Midbrain (tissue), 1 donor: ENCODE measurements at regions not wholly inside any gene's neighbourhood (a gene's known extent, or its start where the extent isn't known, plus 50 kb on each side); places are given as distances from the start of the nearest gene placed in this dataset.

ENCODE experiments used
- DNase-seq: peaks from one replicate; lab custom pipeline; 2025; lab: John Stamatoyannopoulos, UW

- no peak for DNase-seq
Observed at GRCh38 chr15:94177112-94177511, 54.2 kb upstream of the MCTP2 start.

GRCh38 chr15:94175420-94175819 lies 55.9 kb upstream of the MCTP2 start:
- DNase-seq: no peak

- DNase-seq: no peak
Observed at GRCh38 chr15:94174399-94174802, 57.0 kb upstream of the MCTP2 start.

GRCh38 chr15:94168250-94168649 lies 63.1 kb upstream of the MCTP2 start:
- no peak for DNase-seq

GRCh38 chr15:94164971-94165370 lies 66.4 kb upstream of the MCTP2 start:
- DNase-seq: no peak

GRCh38 chr15:94164202-94164807 lies 67.1 kb upstream of the MCTP2 start:
- DNase-seq: peak; percentile 41

- DNase-seq: no peak
Observed at GRCh38 chr15:94162939-94163338, 68.4 kb upstream of the MCTP2 start.

GRCh38 chr15:94154255-94154654 lies 77.1 kb upstream of the MCTP2 start:
- no peak for DNase-seq

GRCh38 chr15:94145046-94145445 lies 86.3 kb upstream of the MCTP2 start:
- DNase-seq: no peak

GRCh38 chr15:94141802-94142201 lies 89.6 kb upstream of the MCTP2 start:
- DNase-seq: no peak

GRCh38 chr15:94135486-94136147 lies 95.7 kb upstream of the MCTP2 start:
- no peak for DNase-seq

GRCh38 chr15:94131875-94132274 lies 99.5 kb upstream of the MCTP2 start:
- no peak for DNase-seq

- DNase-seq: no peak
Observed at GRCh38 chr15:94130504-94130903, 100.9 kb upstream of the MCTP2 start.

- no peak for DNase-seq
Observed at GRCh38 chr15:94127006-94127405, 104.4 kb upstream of the MCTP2 start.

- no peak for DNase-seq
Observed at GRCh38 chr15:94125698-94126097, 105.7 kb upstream of the MCTP2 start.

GRCh38 chr15:94125156-94125555 lies 106.2 kb upstream of the MCTP2 start:
- no peak for DNase-seq

- DNase-seq: no peak
Observed at GRCh38 chr15:94122516-94122915, 108.8 kb upstream of the MCTP2 start.

- DNase-seq: peak; percentile 88
Observed at GRCh38 chr15:94119923-94120775, 111.2 kb upstream of the MCTP2 start.

GRCh38 chr15:94119298-94119811 lies 112.0 kb upstream of the MCTP2 start:
- peak; percentile 15 for DNase-seq

- DNase-seq: no peak
Observed at GRCh38 chr15:94110476-94111130, 120.8 kb upstream of the MCTP2 start.

- no peak for DNase-seq
Observed at GRCh38 chr15:94107652-94108051, 123.7 kb upstream of the MCTP2 start.

GRCh38 chr15:94105760-94106159 lies 125.6 kb upstream of the MCTP2 start:
- no peak for DNase-seq
